ENCODE measurements at regions not wholly inside any gene's neighbourhood (a gene's known extent, or its start where the extent isn't known, plus 50 kb on each side); places are given as distances from the start of the nearest gene placed in this dataset.

DNA sequence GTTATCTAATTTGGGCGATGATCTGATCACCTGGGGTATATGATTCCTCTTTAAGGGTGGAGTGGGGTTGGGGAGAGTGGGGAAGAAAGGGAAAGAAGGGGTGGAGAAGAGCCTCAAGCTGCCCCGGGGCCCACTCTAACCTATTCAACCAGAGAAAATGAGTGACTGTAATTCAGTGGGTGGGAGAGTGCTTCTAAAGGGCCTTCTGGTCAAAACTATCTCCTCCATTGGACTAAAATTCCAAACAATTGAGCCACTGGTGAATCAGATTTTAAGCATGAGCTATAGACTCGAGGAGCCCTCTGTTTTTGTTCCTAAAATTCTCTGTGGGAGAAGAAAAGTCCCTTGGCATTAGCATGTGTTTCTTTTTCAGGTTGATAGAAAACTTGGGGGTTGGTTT lies 296.8 kb downstream of the CLIC5 start:
- H3K27ac Mint-ChIP-seq: no peak overlapping the region
- DNase-seq (no peak), ATAC-seq (no peak)
- TF ChIP-seq, protein P1, sequence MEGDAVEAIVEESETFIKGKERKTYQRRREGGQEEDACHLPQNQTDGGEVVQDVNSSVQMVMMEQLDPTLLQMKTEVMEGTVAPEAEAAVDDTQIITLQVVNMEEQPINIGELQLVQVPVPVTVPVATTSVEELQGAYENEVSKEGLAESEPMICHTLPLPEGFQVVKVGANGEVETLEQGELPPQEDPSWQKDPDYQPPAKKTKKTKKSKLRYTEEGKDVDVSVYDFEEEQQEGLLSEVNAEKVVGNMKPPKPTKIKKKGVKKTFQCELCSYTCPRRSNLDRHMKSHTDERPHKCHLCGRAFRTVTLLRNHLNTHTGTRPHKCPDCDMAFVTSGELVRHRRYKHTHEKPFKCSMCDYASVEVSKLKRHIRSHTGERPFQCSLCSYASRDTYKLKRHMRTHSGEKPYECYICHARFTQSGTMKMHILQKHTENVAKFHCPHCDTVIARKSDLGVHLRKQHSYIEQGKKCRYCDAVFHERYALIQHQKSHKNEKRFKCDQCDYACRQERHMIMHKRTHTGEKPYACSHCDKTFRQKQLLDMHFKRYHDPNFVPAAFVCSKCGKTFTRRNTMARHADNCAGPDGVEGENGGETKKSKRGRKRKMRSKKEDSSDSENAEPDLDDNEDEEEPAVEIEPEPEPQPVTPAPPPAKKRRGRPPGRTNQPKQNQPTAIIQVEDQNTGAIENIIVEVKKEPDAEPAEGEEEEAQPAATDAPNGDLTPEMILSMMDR (IDR thresholded peaks at IDR 0.05): no peak
- 88% methylated on average over 2 of the region's 3 CpGs for WGBS (ENCODE audit: insufficient coverage)
- Histone ChIP-seq H3K27me3 (ENCODE audit: control insufficient read depth, insufficient read depth, low read length) (no peaks in the 10 kb centered on the region), H3K36me3 (ENCODE audit: control insufficient read depth, insufficient read depth, low read length) (no peaks in the 10 kb centered on the region), H3K9me3 (ENCODE audit: control insufficient read depth, insufficient read depth, low read length) (peaks cover 5% of the 10 kb centered on the region), H3K4me1 (ENCODE audit: control insufficient read depth, insufficient read depth, low read length) (peaks cover 8% of the 10 kb centered on the region), H3K27ac (ENCODE audit: low read length) (no peak overlapping the region), H3K4me3 (ENCODE audit: low read length) (no peak overlapping the region)
- H3K36me3 Mint-ChIP-seq: no peaks in the 10 kb centered on the region
- H3K4me1 Mint-ChIP-seq: peaks cover 0 to 13% of the 10 kb centered on the region in 2 donors
- H3K9me3 Mint-ChIP-seq: peaks cover 0 to 3% of the 10 kb centered on the region in 2 donors
- H3K4me3 Mint-ChIP-seq: no peak overlapping the region
- H3K27me3 Mint-ChIP-seq (ENCODE audit: low read depth in 2 of 2): peaks cover 10 to 11% of the 10 kb centered on the region in 2 donors
- intact Hi-C loops (cut with micrococcal nuclease): no loop called here

DNA sequence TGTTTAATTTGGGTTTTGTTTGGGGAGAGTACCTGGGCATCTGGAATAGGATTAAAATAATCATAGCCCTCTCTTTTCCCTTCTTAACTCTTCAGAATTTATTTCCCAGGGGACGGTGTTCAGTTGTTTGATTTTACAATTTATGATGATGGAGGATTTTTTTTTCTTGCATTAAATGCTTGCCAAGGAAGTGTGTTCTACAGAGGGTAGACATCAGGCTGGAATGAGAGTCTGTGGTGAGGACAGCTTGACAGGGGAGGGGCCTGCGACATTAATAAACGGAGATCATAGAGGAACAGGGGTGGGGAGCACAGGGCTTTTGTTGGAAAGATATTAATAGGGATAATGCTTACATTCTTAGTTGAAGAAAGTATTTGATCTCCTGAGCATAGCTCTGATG lies 297.5 kb downstream of the CLIC5 start:
- H3K36me3 ChIP-seq (ENCODE audit: control insufficient read depth, insufficient read depth, low read length): no peaks in the 10 kb centered on the region
- DNase-seq (no peak), ATAC-seq (no peak)
- H3K27ac ChIP-seq (ENCODE audit: low read length): no peak overlapping the region
- peaks cover 0 to 3% of the 10 kb centered on the region in 2 donors for H3K9me3 Mint-ChIP-seq
- H3K4me3 Mint-ChIP-seq: no peak overlapping the region
- H3K4me3 ChIP-seq (ENCODE audit: low read length): no peak overlapping the region
- H3K9me3 ChIP-seq (ENCODE audit: control insufficient read depth, insufficient read depth, low read length): peaks cover 1% of the 10 kb centered on the region
- intact Hi-C loops (cut with micrococcal nuclease): no loop called here
- no peaks in the 10 kb centered on the region for H3K36me3 Mint-ChIP-seq
- H3K27me3 ChIP-seq (ENCODE audit: control insufficient read depth, insufficient read depth, low read length): no peaks in the 10 kb centered on the region
- TF ChIP-seq, protein P1 (IDR thresholded peaks at IDR 0.05): no peak
- H3K27ac Mint-ChIP-seq: no peak overlapping the region
- peaks cover 11 to 13% of the 10 kb centered on the region in 2 donors for H3K27me3 Mint-ChIP-seq (ENCODE audit: low read depth in 2 of 2)
- H3K4me1 ChIP-seq (ENCODE audit: control insufficient read depth, insufficient read depth, low read length): peaks cover 8% of the 10 kb centered on the region
- H3K4me1 Mint-ChIP-seq: peaks cover 0 to 13% of the 10 kb centered on the region in 2 donors
- 91% methylated on average over 3 of the region's 3 CpGs for WGBS (ENCODE audit: insufficient coverage)

DNA sequence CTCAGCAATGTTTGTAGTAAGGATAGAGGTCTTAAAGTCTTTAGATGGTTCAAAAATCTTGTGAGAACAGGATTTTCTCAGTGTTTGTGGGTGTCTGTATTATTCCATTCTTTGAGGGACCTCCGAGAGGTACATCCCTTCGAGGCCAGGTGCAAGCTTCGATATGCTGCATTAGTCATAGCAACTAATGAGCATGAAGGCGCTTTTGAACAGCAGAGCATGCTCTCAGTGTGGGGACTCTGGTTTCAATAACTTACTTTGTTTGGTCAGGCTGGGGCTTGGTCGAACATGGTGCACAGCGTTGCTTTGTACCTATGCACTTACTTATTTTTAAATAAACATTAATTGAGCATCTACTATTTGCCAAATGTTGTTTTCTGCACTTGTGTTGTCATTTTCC lies 297.9 kb downstream of the CLIC5 start:
- H3K9me3 Mint-ChIP-seq: peaks cover 0 to under 1% of the 10 kb centered on the region in 2 donors
- Histone ChIP-seq H3K27me3 (ENCODE audit: control insufficient read depth, insufficient read depth, low read length) (no peaks in the 10 kb centered on the region), H3K9me3 (ENCODE audit: control insufficient read depth, insufficient read depth, low read length) (no peaks in the 10 kb centered on the region), H3K4me1 (ENCODE audit: control insufficient read depth, insufficient read depth, low read length) (peaks cover 8% of the 10 kb centered on the region), H3K4me3 (ENCODE audit: low read length) (no peak overlapping the region), H3K27ac (ENCODE audit: low read length) (no peak overlapping the region), H3K36me3 (ENCODE audit: control insufficient read depth, insufficient read depth, low read length) (no peaks in the 10 kb centered on the region)
- H3K4me1 Mint-ChIP-seq: peaks cover 0 to 13% of the 10 kb centered on the region in 2 donors
- ATAC-seq (no peak), DNase-seq (no peak)
- no peaks in the 10 kb centered on the region for H3K36me3 Mint-ChIP-seq
- H3K4me3 Mint-ChIP-seq: no peak overlapping the region
- no peak overlapping the region for H3K27ac Mint-ChIP-seq
- TF ChIP-seq, protein P1 (IDR thresholded peaks at IDR 0.05): no peak
- intact Hi-C loops (cut with micrococcal nuclease): no loop called here
- peaks cover 9 to 13% of the 10 kb centered on the region in 2 donors for H3K27me3 Mint-ChIP-seq (ENCODE audit: low read depth in 2 of 2)
- WGBS (ENCODE audit: insufficient coverage): 93% methylated on average over 6 of the region's 6 CpGs

DNA sequence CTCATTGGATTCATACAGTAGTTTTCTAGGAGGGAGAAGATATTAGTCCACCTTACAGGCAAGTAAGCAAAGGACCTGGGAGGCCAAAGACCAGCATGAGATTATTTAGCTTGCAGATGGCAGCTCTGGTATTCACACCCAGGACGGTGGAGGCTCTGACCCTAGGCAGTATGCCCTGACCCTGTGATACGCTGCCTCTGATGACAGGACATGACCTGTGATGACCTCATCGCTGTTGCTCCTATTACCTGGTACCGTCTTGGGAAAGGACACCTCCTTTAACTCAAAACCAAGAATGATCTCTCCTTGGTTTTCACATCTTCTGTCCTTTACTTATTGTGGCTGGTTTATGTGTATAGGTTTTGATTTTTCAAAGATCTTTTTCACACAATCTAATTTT lies 298.6 kb downstream of the CLIC5 start:
- Mint-ChIP-seq H3K27me3 (ENCODE audit: low read depth in 2 of 2) (peaks cover 9 to 13% of the 10 kb centered on the region in 2 donors), H3K36me3 (no peaks in the 10 kb centered on the region), H3K9me3 (no peaks in the 10 kb centered on the region), H3K4me3 (no peak overlapping the region), H3K4me1 (peaks cover 0 to 13% of the 10 kb centered on the region in 2 donors), H3K27ac (no peak overlapping the region)
- H3K27me3 ChIP-seq (ENCODE audit: control insufficient read depth, insufficient read depth, low read length): no peaks in the 10 kb centered on the region
- no peak overlapping the region for H3K27ac ChIP-seq (ENCODE audit: low read length)
- TF ChIP-seq, protein P1 (IDR thresholded peaks at IDR 0.05): no peak
- DNase-seq (no peak), ATAC-seq (no peak)
- peaks cover 8% of the 10 kb centered on the region for H3K4me1 ChIP-seq (ENCODE audit: control insufficient read depth, insufficient read depth, low read length)
- no peaks in the 10 kb centered on the region for H3K9me3 ChIP-seq (ENCODE audit: control insufficient read depth, insufficient read depth, low read length)
- no peaks in the 10 kb centered on the region for H3K36me3 ChIP-seq (ENCODE audit: control insufficient read depth, insufficient read depth, low read length)
- intact Hi-C loops (cut with micrococcal nuclease): no loop called here
- WGBS (ENCODE audit: insufficient coverage): 90% methylated on average over 3 of the region's 4 CpGs
- H3K4me3 ChIP-seq (ENCODE audit: low read length): no peak overlapping the region

All from natural killer cell (primary cell).